ENCODE measurements at regions not wholly inside any gene's neighbourhood (a gene's known extent, or its start where the extent isn't known, plus 50 kb on each side); places are given as distances from the start of the nearest gene placed in this dataset.

DNA sequence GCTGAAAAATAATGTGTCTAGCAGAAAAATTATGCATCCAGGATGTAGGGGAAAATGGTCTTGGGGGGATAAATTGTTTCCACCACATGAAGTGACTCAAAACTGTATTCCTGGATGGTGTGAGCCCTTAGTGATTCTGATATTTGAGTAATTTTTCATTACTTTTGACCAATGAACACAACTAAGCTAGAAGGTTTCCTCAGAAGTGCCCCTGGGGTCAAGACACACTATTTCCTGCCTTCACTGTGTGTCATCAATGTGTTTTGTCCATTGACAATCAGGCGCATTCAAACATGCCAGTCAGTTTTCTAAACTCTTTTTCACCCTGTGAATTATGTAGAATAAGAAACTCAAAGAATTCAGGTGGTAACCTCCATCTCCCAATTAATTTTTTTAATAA lies 130.5 kb upstream of the REG3G start:
- ChIA-PET CTCF (no interaction called here), POLR2A (ENCODE audit: unreplicated experiment) (no interaction called here)
- Histone ChIP-seq H3K27ac (no peak overlapping the region), H3K36me3 (ENCODE audit: low read depth) (no peaks in the 10 kb centered on the region), H2AFZ (no peak overlapping the region), H4K20me1 (ENCODE audit: insufficient read depth) (no peaks in the 10 kb centered on the region), H3K9me3 (ENCODE audit: insufficient read depth, low read depth) (no peaks in the 10 kb centered on the region), H3K79me2 (ENCODE audit: low read depth) (no peaks in the 10 kb centered on the region), H3K4me1 (replicated peaks; ENCODE audit: insufficient read depth) (no peaks in the 10 kb centered on the region), H3K27me3 (ENCODE audit: insufficient read depth, low read depth) (peaks cover 20% of the 10 kb centered on the region; the same call in 1 of the 2 replicates), H3F3A (ENCODE audit: insufficient read depth, low read depth) (no peaks in the 10 kb centered on the region), H3K4me2 (no peak overlapping the region), H3K4me3 (no peak overlapping the region), H3K9me2 (ENCODE audit: insufficient read depth) (no peaks in the 10 kb centered on the region)
- DNase-seq, result no peak
- no TSS peak for BruUV-seq (replicated peaks)
- intact Hi-C loops (cut with micrococcal nuclease; ENCODE audit: unreplicated experiment), result no loop called here
- no peak for TF ChIP-seq EZH2 (IDR thresholded peaks at IDR 0.05; ENCODE audit: low read depth)
- TF ChIP-seq, protein P1, sequence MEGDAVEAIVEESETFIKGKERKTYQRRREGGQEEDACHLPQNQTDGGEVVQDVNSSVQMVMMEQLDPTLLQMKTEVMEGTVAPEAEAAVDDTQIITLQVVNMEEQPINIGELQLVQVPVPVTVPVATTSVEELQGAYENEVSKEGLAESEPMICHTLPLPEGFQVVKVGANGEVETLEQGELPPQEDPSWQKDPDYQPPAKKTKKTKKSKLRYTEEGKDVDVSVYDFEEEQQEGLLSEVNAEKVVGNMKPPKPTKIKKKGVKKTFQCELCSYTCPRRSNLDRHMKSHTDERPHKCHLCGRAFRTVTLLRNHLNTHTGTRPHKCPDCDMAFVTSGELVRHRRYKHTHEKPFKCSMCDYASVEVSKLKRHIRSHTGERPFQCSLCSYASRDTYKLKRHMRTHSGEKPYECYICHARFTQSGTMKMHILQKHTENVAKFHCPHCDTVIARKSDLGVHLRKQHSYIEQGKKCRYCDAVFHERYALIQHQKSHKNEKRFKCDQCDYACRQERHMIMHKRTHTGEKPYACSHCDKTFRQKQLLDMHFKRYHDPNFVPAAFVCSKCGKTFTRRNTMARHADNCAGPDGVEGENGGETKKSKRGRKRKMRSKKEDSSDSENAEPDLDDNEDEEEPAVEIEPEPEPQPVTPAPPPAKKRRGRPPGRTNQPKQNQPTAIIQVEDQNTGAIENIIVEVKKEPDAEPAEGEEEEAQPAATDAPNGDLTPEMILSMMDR (conservative IDR thresholded peaks at IDR 0.05), result no peak

DNA sequence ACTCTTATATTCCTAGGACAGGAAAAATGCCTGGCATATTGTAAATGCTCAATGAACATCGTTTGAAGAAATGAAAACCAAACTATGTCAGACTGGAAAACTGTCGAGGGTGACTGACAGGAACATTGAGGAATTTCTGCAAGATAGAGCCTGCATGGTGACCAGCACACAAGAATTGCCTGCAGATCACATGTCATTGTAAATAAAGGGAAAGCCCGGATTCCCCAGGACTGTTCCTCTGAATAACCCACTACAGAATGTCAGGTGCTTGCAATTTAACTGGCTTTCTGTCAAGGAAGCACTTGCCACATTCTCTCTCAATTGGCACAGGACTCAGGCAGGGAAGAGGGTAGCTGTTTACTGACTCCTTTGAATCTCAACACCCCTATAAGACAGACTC lies 129.0 kb upstream of the REG3G start:
- Histone ChIP-seq H3K4me2 (no peak overlapping the region), H3K9me3 (ENCODE audit: insufficient read depth, low read depth) (no peaks in the 10 kb centered on the region), H3K4me3 (no peak overlapping the region), H3K36me3 (ENCODE audit: low read depth) (no peaks in the 10 kb centered on the region), H3K79me2 (ENCODE audit: low read depth) (no peaks in the 10 kb centered on the region), H2AFZ (no peak overlapping the region), H3K27ac (no peak overlapping the region), H3K9me2 (ENCODE audit: insufficient read depth) (no peaks in the 10 kb centered on the region), H3K27me3 (ENCODE audit: insufficient read depth, low read depth) (peaks cover 6% of the 10 kb centered on the region; the same call in 1 of the 2 replicates), H4K20me1 (ENCODE audit: insufficient read depth) (no peaks in the 10 kb centered on the region), H3F3A (ENCODE audit: insufficient read depth, low read depth) (no peaks in the 10 kb centered on the region), H3K4me1 (replicated peaks; ENCODE audit: insufficient read depth) (no peaks in the 10 kb centered on the region)
- TF ChIP-seq, protein P1 (conservative IDR thresholded peaks at IDR 0.05), result no peak
- no peak for TF ChIP-seq EZH2 (IDR thresholded peaks at IDR 0.05; ENCODE audit: low read depth)
- no peak for DNase-seq
- intact Hi-C loops (cut with micrococcal nuclease; ENCODE audit: unreplicated experiment), result no loop called here
- POLR2A ChIA-PET (ENCODE audit: unreplicated experiment), result no interaction called here
- CTCF ChIA-PET, result no interaction called here
- no TSS peak for BruUV-seq (replicated peaks)

GRCh38 chr2:78907089-78907488 lies 118.4 kb upstream of the REG3G start:
- H3K4me3 ChIP-seq, result no peak overlapping the region
- BruUV-seq (replicated peaks), result no TSS peak
- no peaks in the 10 kb centered on the region for H4K20me1 ChIP-seq (ENCODE audit: insufficient read depth)
- no peaks in the 10 kb centered on the region for H3K9me2 ChIP-seq (ENCODE audit: insufficient read depth)
- no peaks in the 10 kb centered on the region for H3K4me1 ChIP-seq (replicated peaks; ENCODE audit: insufficient read depth)
- intact Hi-C loops (cut with micrococcal nuclease; ENCODE audit: unreplicated experiment), result no loop called here
- H3K27ac ChIP-seq, result no peak overlapping the region
- H3K4me2 ChIP-seq, result no peak overlapping the region
- CTCF ChIA-PET, result no interaction called here
- DNase-seq, result no peak
- no peaks in the 10 kb centered on the region for H3K27me3 ChIP-seq (ENCODE audit: insufficient read depth, low read depth)
- H3K36me3 ChIP-seq (ENCODE audit: low read depth), result no peaks in the 10 kb centered on the region
- no peaks in the 10 kb centered on the region for H3F3A ChIP-seq (ENCODE audit: insufficient read depth, low read depth)
- TF ChIP-seq, protein P1 (conservative IDR thresholded peaks at IDR 0.05), result no peak
- TF ChIP-seq EZH2 (IDR thresholded peaks at IDR 0.05; ENCODE audit: low read depth), result no peak
- no peaks in the 10 kb centered on the region for H3K9me3 ChIP-seq (ENCODE audit: insufficient read depth, low read depth)
- H3K79me2 ChIP-seq (ENCODE audit: low read depth), result no peaks in the 10 kb centered on the region
- POLR2A ChIA-PET (ENCODE audit: unreplicated experiment), result no interaction called here
- no peak overlapping the region for H2AFZ ChIP-seq

Measured in PC-9 (cell line).